Smooth muscle cell (in vitro differentiated cells): ENCODE measurements at regions not wholly inside any gene's neighbourhood (a gene's known extent, or its start where the extent isn't known, plus 50 kb on each side); places are given as distances from the start of the nearest gene placed in this dataset.

Experiments
- DNase-seq: peaks from one replicate; lab custom pipeline; 2025; ENCODE audit not compliant: unreplicated experiment; lab: John Stamatoyannopoulos, UW
- H2AFZ ChIP-seq: fragments of 200-600 bp; sonication (generic); 2 replicates; pipeline ENCODE4 v1.6.0; 2016; ENCODE audit warnings: antibody characterized with exemption, low read depth, mild to moderate bottlenecking
- H3F3A ChIP-seq: fragments of 200-600 bp; sonication (generic); 2 replicates; pipeline ENCODE4 v1.6.0; 2017; ENCODE audit warnings: antibody characterized with exemption, low read depth
- H3K27ac ChIP-seq: fragments of 200-600 bp; sonication (generic); 2 replicates; pipeline ENCODE4 v1.5.1; 2016; ENCODE audit warnings: low read depth, mild to moderate bottlenecking
- H3K27me3 ChIP-seq: fragments of 200-600 bp; sonication (generic); 2 replicates; pipeline ENCODE4 v1.6.1; 2016; ENCODE audit warnings: low read depth, mild to moderate bottlenecking
- H3K36me3 ChIP-seq: fragments of 200-600 bp; sonication (generic); 2 replicates; pipeline ENCODE4 v1.5.1; 2016; ENCODE audit warnings: low read depth
- H3K4me1 ChIP-seq: fragments of 200-600 bp; sonication (generic); 2 replicates; pipeline ENCODE4 v1.5.1; 2016; ENCODE audit warnings: low read depth
- H3K4me2 ChIP-seq: fragments of 200-600 bp; sonication (generic); 2 replicates; pipeline ENCODE4 v1.6.0; 2016; ENCODE audit warnings: mild to moderate bottlenecking
- H3K4me3 ChIP-seq: fragments of 200-600 bp; sonication (generic); 2 replicates; pipeline ENCODE4 v1.5.1; 2016; ENCODE audit warnings: mild to moderate bottlenecking
- H3K79me2 ChIP-seq: fragments of 200-600 bp; sonication (generic); 2 replicates; pipeline ENCODE4 v1.6.0; 2016; ENCODE audit warnings: low read depth, mild to moderate bottlenecking
- H3K9ac ChIP-seq: fragments of 200-600 bp; sonication (generic); 2 replicates; pipeline ENCODE4 v1.6.0; 2016; ENCODE audit warnings: low read depth
- H3K9me3 ChIP-seq: fragments of 200-600 bp; sonication (generic); replicated peaks from 2 replicates; pipeline ENCODE4 v1.5.1; 2016; ENCODE audit warnings: low read depth
- H4K20me1 ChIP-seq: fragments of 200-600 bp; sonication (generic); 2 replicates; pipeline ENCODE4 v1.6.0; 2016; ENCODE audit warnings: low read depth
- CTCF ChIP-seq: fragments of 200-600 bp; sonication (generic); IDR thresholded peaks from 2 replicates; pipeline ENCODE4 v1.5.1; 2017; ENCODE audit warnings: borderline replicate concordance, mild to moderate bottlenecking, antibody characterized with exemption; ENCODE audit not compliant: insufficient read depth, poor library complexity, severe bottlenecking
- WGBS: methylation state at CpG from one replicate; pipeline ENCODE4 v1.1.7; 2016; ENCODE audit warnings: low lambda C conversion rate; 5-methylcytosine and 5-hydroxymethylcytosine counted together

DNA sequence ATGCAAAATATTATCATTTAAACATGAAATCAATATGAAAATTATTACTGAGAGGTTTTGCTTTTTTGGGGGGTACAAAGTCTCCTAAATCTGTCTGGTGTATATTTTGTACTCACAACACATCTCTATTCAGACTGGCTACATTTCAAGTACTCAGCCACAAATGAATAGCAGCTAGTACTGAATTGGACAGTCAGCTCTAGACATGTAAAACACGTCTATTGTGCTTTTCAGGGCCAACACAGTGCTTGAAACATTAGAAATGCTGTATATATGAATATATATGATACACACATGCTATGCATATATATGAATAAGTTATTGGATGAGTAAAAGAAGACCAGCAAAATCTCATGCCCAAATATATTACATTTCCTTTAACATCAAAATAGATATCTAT is 103.8 kb upstream of the CFAP20DC start:
- Histone ChIP-seq H2AFZ (no peak overlapping the region), H3K4me2 (no peak overlapping the region), H3K9me3 (no peaks in the 10 kb centered on the region), H3K27me3 (no peaks in the 10 kb centered on the region), H3K4me3 (no peak overlapping the region), H4K20me1 (no peaks in the 10 kb centered on the region), H3K9ac (no peak overlapping the region), H3K36me3 (no peaks in the 10 kb centered on the region), H3F3A (no peaks in the 10 kb centered on the region), H3K4me1 (no peaks in the 10 kb centered on the region), H3K27ac (no peak overlapping the region), H3K79me2 (no peaks in the 10 kb centered on the region)
- no peak for DNase-seq
- WGBS = 68% methylated on average over 1 of the region's 1 CpG
- TF ChIP-seq CTCF = no peak

DNA sequence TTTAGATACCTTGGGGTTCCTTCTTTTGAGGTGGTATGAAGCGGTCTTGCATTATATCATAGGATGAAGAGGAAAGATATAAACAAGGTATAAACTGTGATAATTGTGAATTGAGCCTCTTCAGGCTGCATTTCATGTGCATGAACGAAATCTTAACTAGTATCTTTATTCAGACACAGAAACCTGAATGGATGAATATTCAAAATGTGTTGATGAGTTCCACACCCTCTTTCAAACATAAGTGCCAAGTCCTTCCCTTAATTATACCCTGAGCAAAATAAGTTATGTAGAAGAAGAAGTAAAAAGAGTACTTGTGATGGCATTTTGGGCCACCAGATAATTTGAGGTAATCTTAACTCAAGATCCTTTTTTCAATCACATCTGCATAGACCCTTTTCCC is 103.1 kb upstream of the CFAP20DC start:
- Histone ChIP-seq H3K4me1 (no peaks in the 10 kb centered on the region), H3K9me3 (no peaks in the 10 kb centered on the region), H3K27me3 (no peaks in the 10 kb centered on the region), H3K79me2 (no peaks in the 10 kb centered on the region), H3K9ac (no peak overlapping the region), H3K27ac (no peak overlapping the region), H3K4me3 (no peak overlapping the region), H3F3A (no peaks in the 10 kb centered on the region), H4K20me1 (no peaks in the 10 kb centered on the region), H3K36me3 (no peaks in the 10 kb centered on the region), H2AFZ (no peak overlapping the region), H3K4me2 (no peak overlapping the region)
- no peak for TF ChIP-seq CTCF
- no peak for DNase-seq
- 84% methylated on average over 2 of the region's 2 CpGs for WGBS

GRCh38 chr3:59150039-59150438 is 100.2 kb upstream of the CFAP20DC start:
- H3K27ac ChIP-seq = no peak overlapping the region
- H3K9me3 ChIP-seq = peaks cover 3% of the 10 kb centered on the region
- TF ChIP-seq CTCF = no peak
- no peak overlapping the region for H2AFZ ChIP-seq
- WGBS = 70% methylated on average over 3 of the region's 3 CpGs
- no peak overlapping the region for H3K4me3 ChIP-seq
- H3K4me1 ChIP-seq = no peaks in the 10 kb centered on the region
- DNase-seq = no peak
- no peaks in the 10 kb centered on the region for H3K27me3 ChIP-seq
- H3K4me2 ChIP-seq = no peak overlapping the region
- H4K20me1 ChIP-seq = no peaks in the 10 kb centered on the region
- H3K9ac ChIP-seq = no peak overlapping the region
- H3F3A ChIP-seq = no peaks in the 10 kb centered on the region
- no peaks in the 10 kb centered on the region for H3K79me2 ChIP-seq
- no peaks in the 10 kb centered on the region for H3K36me3 ChIP-seq

DNA sequence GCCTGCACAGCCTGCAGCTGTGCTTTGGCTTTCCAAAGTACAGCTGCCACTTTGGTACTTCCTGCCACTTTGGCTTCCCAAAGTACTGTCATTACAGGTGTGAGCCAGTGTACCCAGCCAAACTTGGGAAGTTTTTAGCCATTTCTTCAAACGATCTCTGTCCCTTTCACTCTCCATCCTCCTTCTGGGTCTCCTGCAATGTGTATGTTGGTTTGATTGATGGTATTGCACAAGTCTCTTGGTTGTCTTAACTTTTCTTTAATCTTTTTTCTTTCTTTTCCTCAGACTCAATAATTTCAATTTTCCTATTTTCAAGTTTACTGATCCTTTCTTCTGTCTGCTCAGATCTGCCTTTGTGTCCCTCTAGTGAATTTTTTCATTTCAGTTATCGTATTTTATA is 99.3 kb upstream of the CFAP20DC start:
- H2AFZ ChIP-seq = no peak overlapping the region
- no peak for DNase-seq
- no peak for TF ChIP-seq CTCF
- H3K27ac ChIP-seq = no peak overlapping the region
- no peaks in the 10 kb centered on the region for H4K20me1 ChIP-seq
- no peaks in the 10 kb centered on the region for H3F3A ChIP-seq
- H3K79me2 ChIP-seq = no peaks in the 10 kb centered on the region
- no peaks in the 10 kb centered on the region for H3K36me3 ChIP-seq
- no peaks in the 10 kb centered on the region for H3K4me1 ChIP-seq
- no peak overlapping the region for H3K4me2 ChIP-seq
- no peak overlapping the region for H3K4me3 ChIP-seq
- no peak overlapping the region for H3K9ac ChIP-seq
- peaks cover 3% of the 10 kb centered on the region for H3K9me3 ChIP-seq
- no peaks in the 10 kb centered on the region for H3K27me3 ChIP-seq
- 87% methylated on average over 2 of the region's 2 CpGs for WGBS
